T-cell (primary cell): ENCODE measurements at regions not wholly inside any gene's neighbourhood (a gene's known extent, or its start where the extent isn't known, plus 50 kb on each side); places are given as distances from the start of the nearest gene placed in this dataset.

Experiments
- ATAC-seq, 4 experiments: fragments of 200-7000 bp in 3 of 4; fragments of 150-1000 bp in 1 of 4; cut with Tn5 transposase; replicated peaks in 1 of 4; 1 replicate in 3 of 4; 2 replicates in 1 of 4; pipeline ENCODE4 v1.10.0; 2021; ENCODE audit warnings: moderate library complexity in 3 of 4, mild to moderate bottlenecking in 2 of 4, moderate number of reproducible peaks in 1 of 4
- CTCF ChIA-PET, 2 donors: fragments of 300-600 bp; sonication (Branson Sonifier 250); formaldehyde crosslinking; loops; one replicate each; lab custom pipeline; 2022; ENCODE audit warnings: antibody characterized with exemption in 2 of 2; lab: Charles Lee
- POLR2A ChIA-PET, 2 donors: fragments of 300-600 bp; sonication (Branson Sonifier 250); formaldehyde crosslinking; loops; one replicate each; lab custom pipeline; 2022; ENCODE audit warnings: antibody characterized with exemption in 2 of 2; lab: Charles Lee
- DNase-seq, 35 experiments: peaks; one replicate each; pipeline versions ENCODE4 v3.0.0 to v3.0.0-alpha.2; 2013 to 2023
- H3K27ac ChIP-seq: one replicate; pipeline ENCODE4 v1.5.1; 2013; ENCODE audit warnings: low read length
- H3K27me3 ChIP-seq, 2 experiments: replicated peaks in 1 of 2; 1 replicate in 1 of 2; 2 replicates in 1 of 2; pipeline versions ENCODE4 v1.6.1 to v1.7.0; 2013; ENCODE audit warnings: low read length in 1 of 2, mixed read lengths in 1 of 2; ENCODE audit not compliant: control insufficient read depth in 2 of 2, insufficient read depth in 2 of 2; ENCODE audit errors: extremely low read depth in 1 of 2
- H3K36me3 ChIP-seq, 2 donors: 1 replicate in 1 of 2; 2 replicates in 1 of 2; pipeline versions ENCODE4 v1.6.1 to v1.7.0; 2013; ENCODE audit warnings: low read length in 1 of 2; ENCODE audit not compliant: control insufficient read depth in 2 of 2, insufficient read depth in 1 of 2; ENCODE audit errors: extremely low read depth in 1 of 2
- H3K4me1 ChIP-seq, 2 experiments: 1 replicate in 1 of 2; 2 replicates in 1 of 2; pipeline versions ENCODE4 v1.6.1 to v1.7.0; 2013; ENCODE audit warnings: low read length in 2 of 2, mixed read lengths in 1 of 2; ENCODE audit not compliant: insufficient read depth in 2 of 2, control insufficient read depth in 1 of 2; ENCODE audit errors: extremely low read depth in 1 of 2
- H3K4me3 ChIP-seq, 2 donors: 1 replicate in 1 of 2; 2 replicates in 1 of 2; pipeline versions ENCODE4 v1.5.1 to v1.7.0; 2013; ENCODE audit warnings: mild to moderate bottlenecking in 2 of 2, low read length in 1 of 2, moderate library complexity in 1 of 2; ENCODE audit not compliant: control insufficient read depth in 1 of 2; ENCODE audit errors: extremely low read depth in 1 of 2
- H3K9me3 ChIP-seq: 2 replicates; pipeline ENCODE4 v1.7.0; 2013
- H3K27ac Mint-ChIP-seq, 2 donors: one replicate each; pipeline ENCODE4 v1.8.0; 2020 to 2021; ENCODE audit warnings: mild to moderate bottlenecking in 2 of 2, mixed read lengths in 2 of 2
- H3K27me3 Mint-ChIP-seq, 2 donors: one replicate each; pipeline ENCODE4 v1.8.0; 2021 to 2022; ENCODE audit warnings: mixed read lengths in 2 of 2
- H3K36me3 Mint-ChIP-seq: one replicate; pipeline ENCODE4 v1.8.0; 2021; ENCODE audit warnings: mixed read lengths
- H3K4me1 Mint-ChIP-seq, 3 donors: one replicate each; pipeline ENCODE4 v1.8.0; 2020 to 2022; ENCODE audit warnings: mixed read lengths in 3 of 3, mild to moderate bottlenecking in 1 of 3
- H3K4me3 Mint-ChIP-seq, 3 donors: one replicate each; pipeline ENCODE4 v1.8.0; 2020 to 2022; ENCODE audit warnings: mild to moderate bottlenecking in 3 of 3, mixed read lengths in 3 of 3, moderate library complexity in 3 of 3
- H3K9me3 Mint-ChIP-seq, 3 donors: one replicate each; pipeline ENCODE4 v1.8.0; 2020 to 2022; ENCODE audit warnings: mixed read lengths in 3 of 3
- WGBS: methylation state at CpG from one replicate; pipeline ENCODE4 v1.1.5; 2013; ENCODE audit warnings: missing lambda C conversion rate; ENCODE audit not compliant: insufficient coverage; 5-methylcytosine and 5-hydroxymethylcytosine counted together

- POLR2A ChIA-PET: no interaction called here
Measured at GRCh38 chr9:22643541-22643940, 196.9 kb downstream of the DMRTA1 start.

GRCh38 chr9:22645893-22646292 lies 199.3 kb downstream of the DMRTA1 start:
- no peak overlapping the region for H3K27ac Mint-ChIP-seq
- Histone ChIP-seq H3K9me3 (no peaks in the 10 kb centered on the region), H3K4me3 (no peak overlapping the region), H3K36me3 (no peaks in the 10 kb centered on the region), H3K4me1 (no peaks in the 10 kb centered on the region), H3K27ac (no peak overlapping the region), H3K27me3 (no peaks in the 10 kb centered on the region)
- POLR2A ChIA-PET: no interaction called here
- CTCF ChIA-PET: no interaction called here
- no peak for ATAC-seq
- H3K9me3 Mint-ChIP-seq: peaks cover 3 to 4% (median 4%) of the 10 kb centered on the region in 3 donors
- no peak for DNase-seq
- WGBS: no CpG with 5 or more reads among the region's 2 CpGs
- no peaks in the 10 kb centered on the region for H3K4me1 Mint-ChIP-seq
- H3K36me3 Mint-ChIP-seq: no peaks in the 10 kb centered on the region
- no peak overlapping the region for H3K4me3 Mint-ChIP-seq
- no peaks in the 10 kb centered on the region for H3K27me3 Mint-ChIP-seq

More at GRCh38 chr9:22643541-22643940, 196.9 kb downstream of the DMRTA1 start:
- Histone ChIP-seq H3K27ac (no peak overlapping the region), H3K9me3 (no peaks in the 10 kb centered on the region), H3K4me3 (no peak overlapping the region), H3K27me3 (no peaks in the 10 kb centered on the region), H3K36me3 (no peaks in the 10 kb centered on the region), H3K4me1 (no peaks in the 10 kb centered on the region)
- Mint-ChIP-seq H3K4me1 (no peaks in the 10 kb centered on the region), H3K27ac (no peak overlapping the region), H3K4me3 (no peak overlapping the region), H3K36me3 (no peaks in the 10 kb centered on the region), H3K9me3 (peaks cover 4 to 6% (median 4%) of the 10 kb centered on the region in 3 donors), H3K27me3 (no peaks in the 10 kb centered on the region)
- DNase-seq (no peak), ATAC-seq (no peak)
- CTCF ChIA-PET: no interaction called here

GRCh38 chr9:22649384-22649783 lies 202.8 kb downstream of the DMRTA1 start:
- Histone ChIP-seq H3K27me3 (no peaks in the 10 kb centered on the region), H3K4me1 (no peaks in the 10 kb centered on the region), H3K27ac (no peak overlapping the region), H3K36me3 (no peaks in the 10 kb centered on the region), H3K4me3 (no peak overlapping the region), H3K9me3 (no peaks in the 10 kb centered on the region)
- H3K27ac Mint-ChIP-seq: no peak overlapping the region
- H3K36me3 Mint-ChIP-seq: no peaks in the 10 kb centered on the region
- ATAC-seq: no peak
- peaks cover 0 to 5% (median 4%) of the 10 kb centered on the region in 3 donors for H3K9me3 Mint-ChIP-seq
- DNase-seq: no peak
- H3K4me1 Mint-ChIP-seq: no peaks in the 10 kb centered on the region
- no CpG with 5 or more reads among the region's 2 CpGs for WGBS
- H3K4me3 Mint-ChIP-seq: no peak overlapping the region
- no peaks in the 10 kb centered on the region for H3K27me3 Mint-ChIP-seq
- POLR2A ChIA-PET: no interaction called here
- CTCF ChIA-PET: no interaction called here

- Mint-ChIP-seq H3K27ac (no peak overlapping the region), H3K27me3 (no peaks in the 10 kb centered on the region), H3K4me1 (no peaks in the 10 kb centered on the region), H3K36me3 (no peaks in the 10 kb centered on the region), H3K9me3 (peaks cover 0 to 5% (median 4%) of the 10 kb centered on the region in 3 donors), H3K4me3 (no peak overlapping the region)
- WGBS: 83% methylated on average over 2 of the region's 3 CpGs
- DNase-seq (no peak), ATAC-seq (no peak)
- CTCF ChIA-PET: interaction anchor here in 1 of 2 donors (0.6 kb wide), 1 partner anchor 19 kb away, joined by 5 read pairs; no protein-coding TSS in a partner anchor
- Histone ChIP-seq H3K27me3 (no peaks in the 10 kb centered on the region), H3K27ac (no peak overlapping the region), H3K4me3 (no peak overlapping the region), H3K36me3 (no peaks in the 10 kb centered on the region), H3K4me1 (no peaks in the 10 kb centered on the region), H3K9me3 (no peaks in the 10 kb centered on the region)
- POLR2A ChIA-PET: no interaction called here
Measured at GRCh38 chr9:22650145-22650544, 203.5 kb downstream of the DMRTA1 start.

- Histone ChIP-seq H3K4me3 (no peak overlapping the region), H3K4me1 (no peaks in the 10 kb centered on the region), H3K9me3 (no peaks in the 10 kb centered on the region), H3K36me3 (no peaks in the 10 kb centered on the region), H3K27ac (no peak overlapping the region), H3K27me3 (no peaks in the 10 kb centered on the region)
- Mint-ChIP-seq H3K4me3 (no peak overlapping the region), H3K27me3 (no peaks in the 10 kb centered on the region), H3K36me3 (no peaks in the 10 kb centered on the region), H3K27ac (no peak overlapping the region), H3K9me3 (peaks cover 0 to 5% (median 4%) of the 10 kb centered on the region in 3 donors), H3K4me1 (no peaks in the 10 kb centered on the region)
- ChIA-PET CTCF (no interaction called here), POLR2A (no interaction called here)
- ATAC-seq (no peak), DNase-seq (no peak)
Measured at GRCh38 chr9:22650946-22651345, 204.3 kb downstream of the DMRTA1 start.

- ChIA-PET CTCF (no interaction called here), POLR2A (no interaction called here)
- Mint-ChIP-seq H3K9me3 (peaks cover 0 to 2% (median 0%) of the 10 kb centered on the region in 3 donors), H3K27me3 (no peaks in the 10 kb centered on the region), H3K27ac (no peak overlapping the region), H3K36me3 (no peaks in the 10 kb centered on the region), H3K4me1 (no peaks in the 10 kb centered on the region), H3K4me3 (no peak overlapping the region)
- Histone ChIP-seq H3K9me3 (no peaks in the 10 kb centered on the region), H3K27me3 (no peaks in the 10 kb centered on the region), H3K4me1 (no peaks in the 10 kb centered on the region), H3K27ac (no peak overlapping the region), H3K36me3 (no peaks in the 10 kb centered on the region), H3K4me3 (no peak overlapping the region)
- no peak for ATAC-seq
- DNase-seq: no peak
Measured at GRCh38 chr9:22654833-22655232, 208.2 kb downstream of the DMRTA1 start.

- no peaks in the 10 kb centered on the region for H3K36me3 Mint-ChIP-seq
- H3K27ac Mint-ChIP-seq: no peak overlapping the region
- H3K4me3 ChIP-seq: no peak overlapping the region
- peaks cover 0 to 6% (median 1%) of the 10 kb centered on the region in 3 donors for H3K9me3 Mint-ChIP-seq
- H3K9me3 ChIP-seq: no peaks in the 10 kb centered on the region
- POLR2A ChIA-PET: no interaction called here
- CTCF ChIA-PET: no interaction called here
- H3K4me1 ChIP-seq: no peaks in the 10 kb centered on the region
- ATAC-seq: no peak
- WGBS: no CpG with 5 or more reads among the region's 1 CpG
- H3K4me3 Mint-ChIP-seq: no peak overlapping the region
- no peak for DNase-seq
- no peaks in the 10 kb centered on the region for H3K36me3 ChIP-seq
- H3K27ac ChIP-seq: no peak overlapping the region
- H3K27me3 Mint-ChIP-seq: no peaks in the 10 kb centered on the region
- H3K27me3 ChIP-seq: no peaks in the 10 kb centered on the region
- H3K4me1 Mint-ChIP-seq: no peaks in the 10 kb centered on the region
Measured at GRCh38 chr9:22657713-22658112, 211.1 kb downstream of the DMRTA1 start.
